Peyer's patch (tissue), 4 donors: ENCODE measurements at regions not wholly inside any gene's neighbourhood (a gene's known extent, or its start where the extent isn't known, plus 50 kb on each side); places are given as distances from the start of the nearest gene placed in this dataset.

Experiments
- POLR2A ChIP-seq, 2 donors: fragments of 450-650 bp; IDR thresholded peaks; one replicate each; pipeline ENCODE4 v1.5.1; 2017; ENCODE audit warnings: antibody characterized with exemption in 2 of 2, mild to moderate bottlenecking in 2 of 2, moderate library complexity in 2 of 2
- TF ChIP-seq, protein P1 (sequence below), 6 experiments: fragments of 450-650 bp in 4 of 6; fragments of 200-600 bp in 2 of 6; sonication (generic) in 1 of 6; IDR thresholded peaks; one replicate each; pipeline ENCODE4 v1.5.1; 2017 to 2019; ENCODE audit warnings: antibody characterized with exemption in 6 of 6, mild to moderate bottlenecking in 3 of 6, moderate library complexity in 1 of 6

DNA sequence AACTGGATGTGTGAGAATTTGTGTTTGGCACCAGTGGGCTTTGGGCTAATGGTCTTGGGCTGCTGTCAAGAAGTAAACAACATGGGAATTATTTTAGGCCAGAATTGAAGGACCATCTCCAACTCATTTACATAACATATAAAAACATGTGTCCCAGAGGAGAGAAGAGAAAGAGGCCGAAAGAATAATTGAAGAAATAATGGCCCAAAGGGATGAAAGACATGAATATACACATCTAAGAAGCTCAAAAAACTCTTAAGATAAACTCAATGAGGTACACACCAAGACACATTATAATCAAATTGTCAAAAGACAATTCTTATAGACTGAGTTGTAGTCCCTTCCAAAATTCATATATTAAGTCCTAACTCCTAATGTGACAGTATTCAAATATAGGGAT lies 56.1 kb upstream of the SCAF11 start:
- TF ChIP-seq, protein P1, sequence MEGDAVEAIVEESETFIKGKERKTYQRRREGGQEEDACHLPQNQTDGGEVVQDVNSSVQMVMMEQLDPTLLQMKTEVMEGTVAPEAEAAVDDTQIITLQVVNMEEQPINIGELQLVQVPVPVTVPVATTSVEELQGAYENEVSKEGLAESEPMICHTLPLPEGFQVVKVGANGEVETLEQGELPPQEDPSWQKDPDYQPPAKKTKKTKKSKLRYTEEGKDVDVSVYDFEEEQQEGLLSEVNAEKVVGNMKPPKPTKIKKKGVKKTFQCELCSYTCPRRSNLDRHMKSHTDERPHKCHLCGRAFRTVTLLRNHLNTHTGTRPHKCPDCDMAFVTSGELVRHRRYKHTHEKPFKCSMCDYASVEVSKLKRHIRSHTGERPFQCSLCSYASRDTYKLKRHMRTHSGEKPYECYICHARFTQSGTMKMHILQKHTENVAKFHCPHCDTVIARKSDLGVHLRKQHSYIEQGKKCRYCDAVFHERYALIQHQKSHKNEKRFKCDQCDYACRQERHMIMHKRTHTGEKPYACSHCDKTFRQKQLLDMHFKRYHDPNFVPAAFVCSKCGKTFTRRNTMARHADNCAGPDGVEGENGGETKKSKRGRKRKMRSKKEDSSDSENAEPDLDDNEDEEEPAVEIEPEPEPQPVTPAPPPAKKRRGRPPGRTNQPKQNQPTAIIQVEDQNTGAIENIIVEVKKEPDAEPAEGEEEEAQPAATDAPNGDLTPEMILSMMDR (IDR thresholded peaks at IDR 0.05), result no peak
- TF ChIP-seq POLR2A (IDR thresholded peaks at IDR 0.05), result no peak
